ENCODE measurements at regions not wholly inside any gene's neighbourhood (a gene's known extent, or its start where the extent isn't known, plus 50 kb on each side); places are given as distances from the start of the nearest gene placed in this dataset.

- TF ChIP-seq POLR2A (IDR thresholded peaks at IDR 0.05) (no peak), CTCF (IDR thresholded peaks at IDR 0.05 in 4 of 5, conservative IDR thresholded peaks at IDR 0.05 in 1 of 5) (no peak)
- Histone ChIP-seq H3K27me3 (peaks cover 4 to 6% (median 4%) of the 10 kb centered on the region in 3 donors), H3K4me3 (no peak overlapping the region), H3K4me1 (no peaks in the 10 kb centered on the region), H3K36me3 (no peaks in the 10 kb centered on the region), H3K27ac (no peak overlapping the region), H3K9me3 (no peaks in the 10 kb centered on the region)
- DNase-seq (no peak), ATAC-seq (no peak)
- intact Hi-C loops (cut with DNase I; ENCODE audit: low total_unique reads) = no loop called here
- in situ Hi-C loops (cut with MboI; ENCODE audit: low sequenced_read_pairs in 4 of 4) = no loop called here
These were observed 82.4 kb upstream of the LRPAP1 start for GRCh38 chr4:3614731-3614980.

- peaks cover 4 to 6% (median 4%) of the 10 kb centered on the region in 3 donors for H3K27me3 ChIP-seq
- TF ChIP-seq POLR2A (IDR thresholded peaks at IDR 0.05) (no peak), CTCF (IDR thresholded peaks at IDR 0.05 in 4 of 5, conservative IDR thresholded peaks at IDR 0.05 in 1 of 5) (no peak)
- H3K9me3 ChIP-seq = no peaks in the 10 kb centered on the region
- no peak overlapping the region for H3K27ac ChIP-seq
- in situ Hi-C loops (cut with MboI; ENCODE audit: low sequenced_read_pairs in 4 of 4) = no loop called here
- DNase-seq = no peak
- H3K4me1 ChIP-seq = no peaks in the 10 kb centered on the region
- ATAC-seq = no peak
- H3K36me3 ChIP-seq = no peaks in the 10 kb centered on the region
- intact Hi-C loops (cut with DNase I; ENCODE audit: low total_unique reads) = no loop called here
- H3K4me3 ChIP-seq = no peak overlapping the region
These were observed 81.9 kb upstream of the LRPAP1 start for GRCh38 chr4:3613967-3614730.

GRCh38 chr4:3612934-3613333 is 80.7 kb upstream of the LRPAP1 start:
- DNase-seq (no peak), ATAC-seq (no peak)
- peaks cover 0 to 6% (median 0%) of the 10 kb centered on the region in 3 donors for H3K27me3 ChIP-seq
- no peaks in the 10 kb centered on the region for H3K9me3 ChIP-seq
- H3K27ac ChIP-seq = no peak overlapping the region
- no peaks in the 10 kb centered on the region for H3K36me3 ChIP-seq
- H3K4me3 ChIP-seq = no peak overlapping the region
- in situ Hi-C loops (cut with MboI; ENCODE audit: low sequenced_read_pairs in 4 of 4) = no loop called here
- TF ChIP-seq POLR2A (IDR thresholded peaks at IDR 0.05) (no peak), CTCF (IDR thresholded peaks at IDR 0.05 in 4 of 5, conservative IDR thresholded peaks at IDR 0.05 in 1 of 5) (no peak)
- intact Hi-C loops (cut with DNase I; ENCODE audit: low total_unique reads) = no loop called here
- no peaks in the 10 kb centered on the region for H3K4me1 ChIP-seq

- no peak for ATAC-seq
- in situ Hi-C loops (cut with MboI; ENCODE audit: low sequenced_read_pairs in 4 of 4) = no loop called here
These were observed 80.1 kb upstream of the LRPAP1 start for GRCh38 chr4:3612281-3612680.

More at GRCh38 chr4:3612281-3612680, 80.1 kb upstream of the LRPAP1 start:
- Histone ChIP-seq H3K4me3 (no peak overlapping the region), H3K9me3 (no peaks in the 10 kb centered on the region), H3K36me3 (no peaks in the 10 kb centered on the region), H3K27me3 (peaks cover 0 to 6% (median 0%) of the 10 kb centered on the region in 3 donors), H3K27ac (no peak overlapping the region), H3K4me1 (no peaks in the 10 kb centered on the region)
- DNase-seq = no peak
- intact Hi-C loops (cut with DNase I; ENCODE audit: low total_unique reads) = no loop called here
- TF ChIP-seq POLR2A (IDR thresholded peaks at IDR 0.05) (no peak), CTCF (IDR thresholded peaks at IDR 0.05 in 4 of 5, conservative IDR thresholded peaks at IDR 0.05 in 1 of 5) (no peak)

Data from gastrocnemius medialis (tissue), 4 donors.